ENCODE measurements at regions not wholly inside any gene's neighbourhood (a gene's known extent, or its start where the extent isn't known, plus 50 kb on each side); places are given as distances from the start of the nearest gene placed in this dataset.

- intact Hi-C loops (cut with DNase I): no loop called here
- Histone ChIP-seq H3K27ac (no peak overlapping the region), H3K4me1 (no peaks in the 10 kb centered on the region), H3K36me3 (no peaks in the 10 kb centered on the region), H3K4me3 (no peak overlapping the region), H3K27me3 (no peaks in the 10 kb centered on the region), H3K9me3 (no peaks in the 10 kb centered on the region)
- no peak for DNase-seq
- 54 to 78% methylated on average over 4 of the region's 4 CpGs for WGBS, 2 donors
- no peak for TF ChIP-seq POLR2A (IDR thresholded peaks at IDR 0.05)
- TF ChIP-seq EP300 (IDR thresholded peaks at IDR 0.05): no peak
- TF ChIP-seq POLR2AphosphoS5 (IDR thresholded peaks at IDR 0.05): no peak
- TF ChIP-seq, protein P1, sequence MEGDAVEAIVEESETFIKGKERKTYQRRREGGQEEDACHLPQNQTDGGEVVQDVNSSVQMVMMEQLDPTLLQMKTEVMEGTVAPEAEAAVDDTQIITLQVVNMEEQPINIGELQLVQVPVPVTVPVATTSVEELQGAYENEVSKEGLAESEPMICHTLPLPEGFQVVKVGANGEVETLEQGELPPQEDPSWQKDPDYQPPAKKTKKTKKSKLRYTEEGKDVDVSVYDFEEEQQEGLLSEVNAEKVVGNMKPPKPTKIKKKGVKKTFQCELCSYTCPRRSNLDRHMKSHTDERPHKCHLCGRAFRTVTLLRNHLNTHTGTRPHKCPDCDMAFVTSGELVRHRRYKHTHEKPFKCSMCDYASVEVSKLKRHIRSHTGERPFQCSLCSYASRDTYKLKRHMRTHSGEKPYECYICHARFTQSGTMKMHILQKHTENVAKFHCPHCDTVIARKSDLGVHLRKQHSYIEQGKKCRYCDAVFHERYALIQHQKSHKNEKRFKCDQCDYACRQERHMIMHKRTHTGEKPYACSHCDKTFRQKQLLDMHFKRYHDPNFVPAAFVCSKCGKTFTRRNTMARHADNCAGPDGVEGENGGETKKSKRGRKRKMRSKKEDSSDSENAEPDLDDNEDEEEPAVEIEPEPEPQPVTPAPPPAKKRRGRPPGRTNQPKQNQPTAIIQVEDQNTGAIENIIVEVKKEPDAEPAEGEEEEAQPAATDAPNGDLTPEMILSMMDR (IDR thresholded peaks at IDR 0.05): no peak
These were observed 1018.3 kb downstream of the DIAPH3 start for GRCh38 chr13:59145381-59145780.

DNA sequence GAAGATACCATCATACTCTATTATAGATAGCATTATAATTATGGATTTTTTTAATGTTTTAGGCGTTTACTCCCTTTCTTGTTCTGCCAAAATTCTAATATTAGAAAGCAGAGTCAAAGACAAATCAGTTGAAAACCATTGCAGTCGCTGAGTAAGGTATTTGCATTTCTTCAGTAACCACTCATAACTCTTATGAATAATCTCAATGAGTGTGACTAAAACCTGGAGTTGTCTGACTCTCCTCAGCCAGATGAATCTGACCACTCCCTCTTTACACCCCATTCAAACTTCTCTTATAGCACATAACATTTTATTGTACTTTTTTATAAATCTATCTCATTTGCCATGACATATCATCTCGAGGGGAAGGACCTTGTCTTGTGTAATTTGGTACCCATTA is 1006.5 kb downstream of the DIAPH3 start:
- Histone ChIP-seq H3K27me3 (no peaks in the 10 kb centered on the region), H3K4me1 (no peaks in the 10 kb centered on the region), H3K27ac (no peak overlapping the region), H3K36me3 (no peaks in the 10 kb centered on the region), H3K9me3 (no peaks in the 10 kb centered on the region), H3K4me3 (no peak overlapping the region)
- no peak for DNase-seq
- TF ChIP-seq EP300 (IDR thresholded peaks at IDR 0.05): no peak
- TF ChIP-seq, protein P1 (IDR thresholded peaks at IDR 0.05): no peak
- TF ChIP-seq POLR2AphosphoS5 (IDR thresholded peaks at IDR 0.05): no peak
- TF ChIP-seq POLR2A (IDR thresholded peaks at IDR 0.05): no peak
- 50 to 72% methylated on average over 3 of the region's 3 CpGs for WGBS, 2 donors
- intact Hi-C loops (cut with DNase I): no loop called here

DNA sequence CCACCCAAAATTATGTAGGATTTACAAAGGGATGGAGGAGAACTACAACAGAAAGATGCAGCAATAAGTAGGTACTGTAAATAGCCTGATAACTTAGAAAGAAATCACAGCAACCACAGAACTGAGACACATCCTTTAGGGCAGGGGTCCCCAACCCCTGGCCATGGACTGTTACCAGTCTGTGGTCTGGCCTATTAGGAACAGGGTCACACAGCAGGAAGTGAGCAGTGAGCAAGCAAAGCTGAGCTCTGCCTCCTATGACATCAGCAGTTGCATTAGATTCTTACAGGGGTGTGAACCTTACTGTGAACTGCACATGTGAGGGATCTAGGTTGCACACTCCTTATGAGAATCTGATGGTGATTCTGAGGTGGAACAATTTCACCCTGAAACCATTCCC is 997.6 kb downstream of the DIAPH3 start:
- no peaks in the 10 kb centered on the region for H3K36me3 ChIP-seq
- intact Hi-C loops (cut with DNase I): no loop called here
- DNase-seq: no peak
- no peak overlapping the region for H3K27ac ChIP-seq
- no peaks in the 10 kb centered on the region for H3K27me3 ChIP-seq
- TF ChIP-seq EP300 (IDR thresholded peaks at IDR 0.05): no peak
- TF ChIP-seq, protein P1 (IDR thresholded peaks at IDR 0.05): no peak
- no peak for TF ChIP-seq POLR2AphosphoS5 (IDR thresholded peaks at IDR 0.05)
- TF ChIP-seq POLR2A (IDR thresholded peaks at IDR 0.05): no peak
- H3K9me3 ChIP-seq: no peaks in the 10 kb centered on the region
- no peak overlapping the region for H3K4me3 ChIP-seq
- H3K4me1 ChIP-seq: no peaks in the 10 kb centered on the region

GRCh38 chr13:59172076-59172475 is 991.7 kb downstream of the DIAPH3 start:
- intact Hi-C loops (cut with DNase I): no loop called here
- no peaks in the 10 kb centered on the region for H3K4me1 ChIP-seq
- H3K9me3 ChIP-seq: no peaks in the 10 kb centered on the region
- TF ChIP-seq, protein P1 (IDR thresholded peaks at IDR 0.05): no peak
- TF ChIP-seq POLR2A (IDR thresholded peaks at IDR 0.05) (no peak), POLR2AphosphoS5 (IDR thresholded peaks at IDR 0.05) (no peak), EP300 (IDR thresholded peaks at IDR 0.05) (no peak)
- DNase-seq: no peak
- no peak overlapping the region for H3K4me3 ChIP-seq
- no peaks in the 10 kb centered on the region for H3K36me3 ChIP-seq
- no peaks in the 10 kb centered on the region for H3K27me3 ChIP-seq
- H3K27ac ChIP-seq: no peak overlapping the region
- WGBS, 2 donors: 53 to 63% methylated on average over 4 of the region's 4 CpGs

DNA sequence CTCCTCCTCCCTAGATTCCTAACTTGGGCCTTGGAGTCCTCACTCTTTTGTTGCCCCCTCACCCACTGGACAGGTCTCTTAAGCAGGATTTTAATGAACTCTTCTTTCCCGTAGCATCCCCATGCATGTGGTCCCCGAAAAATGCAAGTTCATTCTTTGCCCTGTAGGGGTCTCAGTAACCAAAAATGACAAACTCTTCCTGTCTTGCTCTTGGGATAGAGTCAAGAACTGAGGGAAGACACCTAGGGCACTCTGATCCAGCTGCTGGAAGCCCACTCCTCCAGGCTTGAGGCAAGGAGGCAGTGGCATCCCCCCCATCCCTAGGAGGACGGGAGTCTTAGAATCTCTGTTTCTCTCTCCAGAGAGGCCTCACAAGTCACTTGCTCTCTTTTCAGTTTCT is 987.0 kb downstream of the DIAPH3 start:
- no peak overlapping the region for H3K27ac ChIP-seq
- no peak for DNase-seq
- intact Hi-C loops (cut with DNase I): no loop called here
- no peaks in the 10 kb centered on the region for H3K4me1 ChIP-seq
- no peaks in the 10 kb centered on the region for H3K36me3 ChIP-seq
- H3K27me3 ChIP-seq: no peaks in the 10 kb centered on the region
- 71 to 92% methylated on average over 3 of the region's 3 CpGs for WGBS, 2 donors
- TF ChIP-seq EP300 (IDR thresholded peaks at IDR 0.05) (no peak), POLR2AphosphoS5 (IDR thresholded peaks at IDR 0.05) (no peak), POLR2A (IDR thresholded peaks at IDR 0.05) (no peak)
- TF ChIP-seq, protein P1 (IDR thresholded peaks at IDR 0.05): no peak
- H3K9me3 ChIP-seq: no peaks in the 10 kb centered on the region
- no peak overlapping the region for H3K4me3 ChIP-seq

All from sigmoid colon (tissue), 6 donors.